Stimulated activated CD8-positive, alpha-beta memory T cell treated with anti-CD3 and anti-CD28 coated beads, Interleukin-12 subunit alpha, Interleukin-12 subunit beta, amount 100 ng/mL, for 24 hours (primary cell): ENCODE measurements at regions not wholly inside any gene's neighbourhood (a gene's known extent, or its start where the extent isn't known, plus 50 kb on each side); places are given as distances from the start of the nearest gene placed in this dataset.
"Not testable (repeated sequence)": the region's sequence is repeated elsewhere in the genome, so short reads cannot be mapped to it uniquely, and the experiment has no call there.

Experiments
- DNase-seq: peaks from one replicate; pipeline ENCODE4 v3.0.0-alpha.2; 2020; ENCODE audit errors: extremely low read depth

- no peak for DNase-seq
These were observed 1558.6 kb upstream of the RAG2 start for GRCh38 chr11:38156495-38157146.

DNA sequence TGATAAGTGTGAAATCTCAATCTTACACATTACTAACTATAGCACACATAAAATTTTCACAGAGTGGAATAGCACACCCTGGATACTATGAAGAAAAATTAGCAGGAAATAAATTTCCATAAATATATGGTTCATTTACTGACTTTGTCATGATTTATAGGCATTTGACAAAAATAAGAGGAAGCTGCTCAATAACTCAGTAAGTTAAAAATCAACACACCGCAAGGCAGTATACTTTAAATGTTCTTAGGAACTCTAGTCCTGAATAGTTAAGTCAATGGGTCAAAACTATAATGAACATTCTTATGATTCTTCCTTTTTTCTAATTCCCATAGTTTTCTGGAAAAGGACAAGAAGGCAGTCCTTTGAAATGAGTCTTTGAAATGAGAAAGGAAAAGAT lies 1557.8 kb upstream of the RAG2 start:
- no peak for DNase-seq

DNA sequence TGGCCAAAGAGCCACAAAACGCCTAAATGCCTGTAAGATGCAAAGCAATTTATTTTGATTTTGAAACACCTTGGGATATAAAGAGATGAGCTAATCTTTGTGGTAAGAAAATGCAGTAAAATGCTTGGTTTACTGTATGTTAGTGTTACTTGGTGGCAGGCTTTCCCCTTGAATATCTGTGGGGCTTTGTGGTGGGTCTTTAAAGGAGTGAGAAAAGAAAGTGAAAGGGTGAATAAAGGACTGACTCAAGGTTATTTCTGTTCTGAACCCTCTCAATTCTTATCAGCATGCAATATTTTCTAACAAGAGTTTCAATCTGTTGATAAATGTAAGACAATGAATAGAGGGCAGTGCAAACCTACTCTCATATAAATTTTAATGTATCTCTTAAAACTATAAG lies 1555.9 kb upstream of the RAG2 start:
- no peak for DNase-seq

- DNase-seq, result no peak
These were observed 1545.8 kb upstream of the RAG2 start for GRCh38 chr11:38143852-38144251.

- no peak for DNase-seq
These were observed 1540.9 kb upstream of the RAG2 start for GRCh38 chr11:38138972-38139371.

DNA sequence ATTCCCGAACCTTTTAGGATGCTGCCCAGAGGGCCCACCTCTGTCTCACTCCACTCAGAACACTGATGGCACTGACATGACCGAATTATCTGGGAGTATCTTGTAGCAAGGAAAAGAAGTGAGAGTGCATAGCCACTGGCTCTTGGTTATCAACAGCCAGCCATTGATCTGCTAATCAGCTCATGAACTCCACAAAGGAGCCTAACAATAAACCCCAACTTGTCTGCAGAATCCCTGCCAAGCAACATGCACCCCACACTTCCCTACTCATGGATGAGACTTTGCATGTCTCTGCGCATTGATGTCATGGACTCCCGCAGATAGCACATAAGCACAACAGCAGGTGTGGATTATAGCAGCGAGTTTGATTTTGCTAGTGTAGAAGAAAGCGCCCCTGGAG lies 1538.9 kb upstream of the RAG2 start:
- DNase-seq, result no peak

DNA sequence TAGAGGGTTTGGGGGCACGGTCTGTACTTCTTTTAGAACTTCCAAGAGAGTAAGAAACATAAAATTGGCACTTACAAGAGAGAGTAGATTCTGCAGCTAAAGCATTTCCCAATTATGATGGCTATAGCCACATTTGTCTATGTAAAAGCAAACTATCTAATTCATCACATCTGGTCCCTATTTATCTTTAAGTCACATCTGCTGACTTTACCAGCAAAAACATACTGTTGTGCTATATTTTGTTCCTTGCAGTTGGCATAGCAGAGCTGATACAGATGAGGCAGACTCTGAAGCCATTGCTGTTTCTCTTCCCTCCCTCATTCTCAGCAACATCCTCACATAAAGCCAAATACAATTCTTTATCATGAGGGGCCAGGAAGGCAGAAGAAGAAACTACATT lies 1533.5 kb upstream of the RAG2 start:
- DNase-seq, result no peak

DNA sequence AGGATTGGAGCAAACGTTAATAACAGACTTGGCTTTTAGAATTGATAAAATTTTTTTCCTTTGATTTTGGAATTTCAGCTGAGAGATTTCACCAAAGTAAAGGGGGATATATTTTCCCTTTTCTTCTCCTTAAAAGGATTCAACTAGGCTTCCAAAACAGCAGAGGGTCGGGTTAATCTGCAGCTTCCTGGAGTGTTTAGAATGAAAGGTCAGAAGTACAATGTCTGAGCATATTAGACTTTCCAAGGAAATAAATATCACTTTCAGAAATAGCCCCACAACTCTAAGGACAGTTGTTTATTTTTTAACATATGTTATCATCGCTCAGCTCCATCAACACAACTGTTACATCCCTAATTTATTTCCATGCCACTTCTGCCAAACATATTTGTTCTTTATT lies 1532.9 kb upstream of the RAG2 start:
- DNase-seq, result no peak

GRCh38 chr11:38130514-38130913 lies 1532.5 kb upstream of the RAG2 start:
- DNase-seq, result no peak

GRCh38 chr11:38123673-38124072 lies 1525.6 kb upstream of the RAG2 start:
- no peak for DNase-seq

- not testable (repeated sequence) for DNase-seq
These were observed 1518.6 kb upstream of the RAG2 start for GRCh38 chr11:38116616-38117015.

DNA sequence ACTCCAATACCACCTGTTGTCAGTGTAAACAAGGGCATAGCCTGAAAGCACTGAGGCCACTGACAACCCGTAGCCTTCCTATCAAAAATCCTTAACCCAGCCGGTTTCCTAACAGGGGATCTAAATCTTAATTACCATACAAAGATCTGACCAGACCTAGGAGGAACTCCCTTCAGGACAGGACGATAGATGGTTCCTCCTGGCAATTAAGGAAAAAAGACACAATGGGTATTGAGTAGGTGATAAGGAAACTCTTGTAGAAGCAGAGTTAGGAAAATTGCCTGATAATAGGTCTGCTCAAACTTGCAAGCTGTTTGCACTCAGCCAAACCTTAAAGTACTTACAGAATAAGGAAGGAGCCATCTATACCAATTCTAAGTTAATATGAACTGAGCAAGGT lies 1517.3 kb upstream of the RAG2 start:
- DNase-seq, result not testable (repeated sequence)

GRCh38 chr11:38100836-38101462 lies 1502.9 kb upstream of the RAG2 start:
- no peak for DNase-seq

DNA sequence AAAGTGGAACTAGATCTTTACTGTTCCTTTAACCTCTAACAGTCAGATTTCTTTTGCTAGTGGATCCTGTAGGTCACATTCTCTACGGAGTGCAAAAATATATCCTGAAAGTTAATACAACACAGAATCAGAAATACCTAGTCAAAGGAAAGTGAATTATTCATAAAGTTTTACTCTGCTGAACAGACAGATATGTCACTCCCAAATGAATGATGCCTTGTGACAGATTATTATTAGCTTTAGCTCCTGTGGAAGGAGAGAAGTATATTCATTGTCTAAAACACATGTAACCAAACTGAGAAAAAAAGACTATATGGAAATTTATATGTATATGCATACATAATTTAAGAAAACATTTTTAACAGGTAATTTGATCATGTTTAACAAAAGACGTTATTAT lies 1497.2 kb upstream of the RAG2 start:
- DNase-seq, result no peak

DNA sequence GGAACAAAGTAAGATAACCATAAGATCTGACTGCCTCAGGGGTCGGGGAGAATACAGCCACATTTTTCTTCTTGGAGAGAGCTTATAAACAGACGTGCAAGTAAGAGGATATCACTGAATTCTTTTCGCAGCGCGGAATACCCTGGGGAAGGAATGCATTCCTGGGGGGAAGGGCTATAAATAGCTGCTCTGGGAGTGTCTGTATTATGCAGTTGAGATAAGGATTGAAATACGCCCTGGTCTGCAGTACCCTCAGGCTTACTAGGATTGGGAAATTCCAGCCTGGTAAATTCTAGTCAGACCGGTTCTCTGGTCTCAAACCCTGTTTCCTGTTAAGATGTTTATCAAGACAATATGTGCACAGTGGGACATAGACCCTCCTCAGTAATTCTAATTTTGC lies 1491.7 kb upstream of the RAG2 start:
- no peak for DNase-seq

DNA sequence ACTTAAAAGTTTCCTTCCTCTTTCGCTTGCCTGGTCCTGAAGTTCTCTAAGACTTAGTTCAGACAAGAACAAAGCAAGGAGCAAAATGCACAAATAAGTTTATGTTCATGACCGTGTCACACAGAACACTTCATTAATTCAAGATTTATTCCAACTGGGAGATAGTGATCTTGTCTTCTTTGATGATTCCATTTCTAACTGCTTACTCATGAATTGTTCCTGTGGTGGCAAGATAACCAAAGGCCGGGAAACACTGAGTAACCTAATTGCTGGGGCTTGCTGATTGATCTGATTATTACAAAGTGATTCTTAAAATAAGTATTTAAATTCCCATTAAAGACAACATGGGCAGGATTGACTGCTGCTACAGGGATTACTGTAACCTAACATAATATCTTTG lies 1462.9 kb upstream of the RAG2 start:
- no peak for DNase-seq

DNA sequence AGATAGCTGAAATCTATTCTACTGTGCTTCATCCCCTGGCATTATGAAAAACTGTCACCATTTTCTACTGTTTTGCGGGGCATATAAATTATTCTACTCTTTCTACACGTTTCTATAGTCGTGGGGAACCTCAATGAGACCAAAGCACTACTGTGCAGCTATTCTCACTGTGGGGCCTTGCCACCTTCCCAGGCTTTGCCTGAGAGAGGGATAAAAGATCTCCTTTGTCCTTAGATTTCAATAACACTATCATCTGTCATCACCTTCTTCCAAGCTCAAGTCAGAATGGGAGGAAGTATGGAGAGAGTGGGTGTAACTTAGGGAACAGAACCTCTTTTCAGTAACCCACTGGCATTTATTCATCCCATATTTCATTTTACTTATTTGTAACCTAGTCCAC lies 1462.1 kb upstream of the RAG2 start:
- DNase-seq, result no peak

DNA sequence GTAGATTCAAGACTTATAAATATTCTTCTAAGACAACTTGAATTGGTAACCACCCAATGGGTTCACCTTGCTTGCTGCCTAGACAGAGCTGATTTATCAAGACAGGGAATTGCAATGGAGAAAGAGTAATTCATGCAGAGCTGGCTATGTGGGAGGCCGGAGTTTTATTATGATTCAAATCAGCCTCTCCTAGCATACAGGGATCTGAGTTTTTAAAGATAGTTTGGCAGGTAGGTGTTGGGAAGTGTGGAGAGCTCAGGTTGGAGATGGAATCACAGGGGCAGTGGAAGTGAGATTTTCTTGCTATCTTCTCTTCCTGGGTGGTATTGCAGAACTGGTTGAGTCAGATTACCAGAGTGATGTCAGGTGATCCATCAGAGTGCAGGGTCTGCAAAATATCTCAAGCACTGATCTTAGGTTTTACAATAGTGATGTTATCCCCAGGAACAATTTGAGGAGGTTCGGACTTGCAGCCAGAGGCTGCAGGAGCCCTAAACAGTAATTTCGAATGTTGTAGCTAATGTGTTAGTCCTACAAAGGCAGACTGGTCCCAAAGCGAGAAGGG lies 1448.6 kb upstream of the RAG2 start:
- no peak for DNase-seq

GRCh38 chr11:38043060-38043459 lies 1445.0 kb upstream of the RAG2 start:
- DNase-seq, result no peak

- no peak for DNase-seq
These were observed 1440.7 kb upstream of the RAG2 start for GRCh38 chr11:38038777-38039176.

- no peak for DNase-seq
These were observed 1421.2 kb upstream of the RAG2 start for GRCh38 chr11:38019072-38019775.

DNA sequence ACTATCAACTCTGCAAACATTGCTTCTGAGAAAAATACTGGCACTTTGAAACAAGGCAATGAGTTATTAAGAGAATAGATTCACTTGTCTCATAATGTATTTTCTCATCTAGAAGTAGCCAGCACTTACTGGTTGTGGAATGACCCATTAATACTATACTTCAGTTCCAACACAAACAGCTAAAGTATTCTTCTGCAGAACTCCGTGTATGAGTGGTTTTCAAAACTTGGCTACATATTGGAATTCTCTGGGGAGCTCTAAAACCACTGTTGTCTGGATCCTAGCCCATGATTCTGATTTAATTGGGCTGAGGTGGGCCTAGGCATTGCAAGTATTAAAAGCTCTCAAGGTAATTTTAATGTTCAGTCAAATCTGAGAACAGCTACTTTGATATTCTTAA lies 1416.4 kb upstream of the RAG2 start:
- DNase-seq, result no peak

- no peak for DNase-seq
These were observed 1415.1 kb upstream of the RAG2 start for GRCh38 chr11:38013157-38013556.
